HEK293 (cell line): ENCODE measurements at regions not wholly inside any gene's neighbourhood (a gene's known extent, or its start where the extent isn't known, plus 50 kb on each side); places are given as distances from the start of the nearest gene placed in this dataset.

ENCODE experiments used
- HOXA7 ChIP-seq: sonication (generic); formaldehyde crosslinking; IDR thresholded peaks from 2 replicates; pipeline ENCODE4 v1.8.1; 2022; ENCODE audit warnings: missing genetic modification reagents, borderline replicate concordance
- KLF9 ChIP-seq: fragments of 450-650 bp; formaldehyde crosslinking; IDR thresholded peaks from 2 replicates; pipeline ENCODE4 v1.5.1; 2016; ENCODE audit warnings: missing biosample characterization, missing genetic modification characterization, low read depth
- PRDM1 ChIP-seq: fragments of 450-650 bp; formaldehyde crosslinking; IDR thresholded peaks from 2 replicates; pipeline ENCODE4; 2016; ENCODE audit warnings: missing biosample characterization, missing genetic modification characterization
- REPIN1 ChIP-seq: fragments of 450-650 bp; formaldehyde crosslinking; IDR thresholded peaks from 2 replicates; pipeline ENCODE4 v1.5.1; 2017; ENCODE audit warnings: missing biosample characterization, missing genetic modification characterization, low read depth
- YY1 ChIP-seq: fragments of 450-650 bp; formaldehyde crosslinking; IDR thresholded peaks from 2 replicates; pipeline ENCODE4 v1.5.1; 2018; ENCODE audit warnings: missing biosample characterization, missing genetic modification characterization
- ZBTB48 ChIP-seq: fragments of 450-650 bp; formaldehyde crosslinking; IDR thresholded peaks from 2 replicates; pipeline ENCODE4 v1.5.1; 2016; ENCODE audit warnings: missing biosample characterization, missing genetic modification characterization
- ZNF114 ChIP-seq: fragments of 450-650 bp; formaldehyde crosslinking; IDR thresholded peaks from 2 replicates; pipeline ENCODE4 v1.5.0; 2017; ENCODE audit warnings: missing biosample characterization, missing genetic modification characterization
- ZNF202 ChIP-seq: fragments of 450-650 bp; formaldehyde crosslinking; IDR thresholded peaks from 2 replicates; pipeline ENCODE4 v1.5.1; 2016; ENCODE audit warnings: missing biosample characterization, missing genetic modification characterization, borderline replicate concordance
- ZNF239 ChIP-seq: fragments of 450-650 bp; formaldehyde crosslinking; IDR thresholded peaks from 2 replicates; pipeline ENCODE4 v1.5.1; 2016; ENCODE audit warnings: missing biosample characterization, missing genetic modification characterization
- ZNF248 ChIP-seq: fragments of 450-650 bp; formaldehyde crosslinking; IDR thresholded peaks from 2 replicates; pipeline ENCODE4 v1.5.1; 2017; ENCODE audit warnings: missing biosample characterization, missing genetic modification characterization
- ZNF600 ChIP-seq: fragments of 450-650 bp; formaldehyde crosslinking; IDR thresholded peaks from 2 replicates; pipeline ENCODE4 v1.5.1; 2016; ENCODE audit warnings: missing biosample characterization, missing genetic modification characterization
- TF ChIP-seq, protein P1 (sequence below): fragments of 450-650 bp; formaldehyde crosslinking; IDR thresholded peaks from 2 replicates; pipeline ENCODE4 v1.5.1; 2016; ENCODE audit warnings: missing biosample characterization, missing genetic modification characterization
- TF ChIP-seq, protein P2 (sequence below): fragments of 450-650 bp; formaldehyde crosslinking; IDR thresholded peaks from 2 replicates; pipeline ENCODE4 v1.5.1; 2016; ENCODE audit warnings: missing biosample characterization, missing genetic modification characterization, low read depth
- TF ChIP-seq, protein P3 (sequence below): fragments of 450-650 bp; formaldehyde crosslinking; IDR thresholded peaks from 2 replicates; pipeline ENCODE4 v1.5.1; 2016; ENCODE audit warnings: missing biosample characterization, missing genetic modification characterization

DNA sequence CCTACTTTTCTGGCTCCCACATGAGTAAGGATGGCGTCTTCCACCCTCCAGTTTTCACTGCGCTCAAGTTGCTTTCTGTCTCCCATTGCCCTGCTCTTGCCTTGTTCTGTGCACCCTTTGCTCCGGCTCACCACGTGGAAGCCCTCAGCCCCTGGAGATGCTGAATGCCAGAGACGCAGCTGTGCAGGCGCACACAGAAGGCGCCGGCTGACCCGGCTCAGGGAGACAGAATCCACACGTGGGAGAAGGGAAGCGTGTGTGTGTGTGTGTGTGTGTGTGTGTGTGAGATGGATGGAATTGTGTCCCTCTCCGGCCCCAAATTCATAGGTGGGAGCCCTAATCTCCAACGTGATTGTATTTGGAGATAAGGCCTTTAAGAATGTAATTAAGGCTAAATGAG is 118.2 kb upstream of the ERRFI1 start:
- TF ChIP-seq HOXA7 (CRISPR knock-in tag), result no peak
- TF ChIP-seq, protein P1, sequence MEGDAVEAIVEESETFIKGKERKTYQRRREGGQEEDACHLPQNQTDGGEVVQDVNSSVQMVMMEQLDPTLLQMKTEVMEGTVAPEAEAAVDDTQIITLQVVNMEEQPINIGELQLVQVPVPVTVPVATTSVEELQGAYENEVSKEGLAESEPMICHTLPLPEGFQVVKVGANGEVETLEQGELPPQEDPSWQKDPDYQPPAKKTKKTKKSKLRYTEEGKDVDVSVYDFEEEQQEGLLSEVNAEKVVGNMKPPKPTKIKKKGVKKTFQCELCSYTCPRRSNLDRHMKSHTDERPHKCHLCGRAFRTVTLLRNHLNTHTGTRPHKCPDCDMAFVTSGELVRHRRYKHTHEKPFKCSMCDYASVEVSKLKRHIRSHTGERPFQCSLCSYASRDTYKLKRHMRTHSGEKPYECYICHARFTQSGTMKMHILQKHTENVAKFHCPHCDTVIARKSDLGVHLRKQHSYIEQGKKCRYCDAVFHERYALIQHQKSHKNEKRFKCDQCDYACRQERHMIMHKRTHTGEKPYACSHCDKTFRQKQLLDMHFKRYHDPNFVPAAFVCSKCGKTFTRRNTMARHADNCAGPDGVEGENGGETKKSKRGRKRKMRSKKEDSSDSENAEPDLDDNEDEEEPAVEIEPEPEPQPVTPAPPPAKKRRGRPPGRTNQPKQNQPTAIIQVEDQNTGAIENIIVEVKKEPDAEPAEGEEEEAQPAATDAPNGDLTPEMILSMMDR (tag by site-specific recombination), result no peak
- no peak for TF ChIP-seq ZNF202 (tag by site-specific recombination)
- no peak for TF ChIP-seq PRDM1 (tag by site-specific recombination)
- no peak for TF ChIP-seq ZNF114 (tag by site-specific recombination)
- TF ChIP-seq REPIN1 (tag by site-specific recombination), result no peak
- no peak for TF ChIP-seq ZNF239 (tag by site-specific recombination)
- TF ChIP-seq, protein P2, sequence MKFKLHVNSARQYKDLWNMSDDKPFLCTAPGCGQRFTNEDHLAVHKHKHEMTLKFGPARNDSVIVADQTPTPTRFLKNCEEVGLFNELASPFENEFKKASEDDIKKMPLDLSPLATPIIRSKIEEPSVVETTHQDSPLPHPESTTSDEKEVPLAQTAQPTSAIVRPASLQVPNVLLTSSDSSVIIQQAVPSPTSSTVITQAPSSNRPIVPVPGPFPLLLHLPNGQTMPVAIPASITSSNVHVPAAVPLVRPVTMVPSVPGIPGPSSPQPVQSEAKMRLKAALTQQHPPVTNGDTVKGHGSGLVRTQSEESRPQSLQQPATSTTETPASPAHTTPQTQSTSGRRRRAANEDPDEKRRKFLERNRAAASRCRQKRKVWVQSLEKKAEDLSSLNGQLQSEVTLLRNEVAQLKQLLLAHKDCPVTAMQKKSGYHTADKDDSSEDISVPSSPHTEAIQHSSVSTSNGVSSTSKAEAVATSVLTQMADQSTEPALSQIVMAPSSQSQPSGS (tag by site-specific recombination), result no peak
- no peak for TF ChIP-seq ZNF248 (tag by site-specific recombination)
- TF ChIP-seq ZBTB48 (tag by site-specific recombination), result no peak
- no peak for TF ChIP-seq YY1 (tag by site-specific recombination)
- no peak for TF ChIP-seq KLF9
- TF ChIP-seq, protein P3, sequence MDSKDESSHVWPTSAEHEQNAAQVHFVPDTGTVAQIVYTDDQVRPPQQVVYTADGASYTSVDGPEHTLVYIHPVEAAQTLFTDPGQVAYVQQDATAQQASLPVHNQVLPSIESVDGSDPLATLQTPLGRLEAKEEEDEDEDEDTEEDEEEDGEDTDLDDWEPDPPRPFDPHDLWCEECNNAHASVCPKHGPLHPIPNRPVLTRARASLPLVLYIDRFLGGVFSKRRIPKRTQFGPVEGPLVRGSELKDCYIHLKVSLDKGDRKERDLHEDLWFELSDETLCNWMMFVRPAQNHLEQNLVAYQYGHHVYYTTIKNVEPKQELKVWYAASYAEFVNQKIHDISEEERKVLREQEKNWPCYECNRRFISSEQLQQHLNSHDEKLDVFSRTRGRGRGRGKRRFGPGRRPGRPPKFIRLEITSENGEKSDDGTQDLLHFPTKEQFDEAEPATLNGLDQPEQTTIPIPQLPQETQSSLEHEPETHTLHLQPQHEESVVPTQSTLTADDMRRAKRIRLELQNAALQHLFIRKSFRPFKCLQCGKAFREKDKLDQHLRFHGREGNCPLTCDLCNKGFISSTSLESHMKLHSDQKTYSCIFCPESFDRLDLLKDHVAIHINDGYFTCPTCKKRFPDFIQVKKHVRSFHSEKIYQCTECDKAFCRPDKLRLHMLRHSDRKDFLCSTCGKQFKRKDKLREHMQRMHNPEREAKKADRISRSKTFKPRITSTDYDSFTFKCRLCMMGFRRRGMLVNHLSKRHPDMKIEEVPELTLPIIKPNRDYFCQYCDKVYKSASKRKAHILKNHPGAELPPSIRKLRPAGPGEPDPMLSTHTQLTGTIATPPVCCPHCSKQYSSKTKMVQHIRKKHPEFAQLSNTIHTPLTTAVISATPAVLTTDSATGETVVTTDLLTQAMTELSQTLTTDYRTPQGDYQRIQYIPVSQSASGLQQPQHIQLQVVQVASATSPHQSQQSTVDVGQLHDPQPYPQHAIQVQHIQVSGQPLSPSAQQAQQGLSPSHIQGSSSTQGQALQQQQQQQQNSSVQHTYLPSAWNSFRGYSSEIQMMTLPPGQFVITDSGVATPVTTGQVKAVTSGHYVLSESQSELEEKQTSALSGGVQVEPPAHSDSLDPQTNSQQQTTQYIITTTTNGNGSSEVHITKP, result no peak
- no peak for TF ChIP-seq ZNF600
